Liver (tissue), 8 donors: ENCODE measurements at regions not wholly inside any gene's neighbourhood (a gene's known extent, or its start where the extent isn't known, plus 50 kb on each side); places are given as distances from the start of the nearest gene placed in this dataset.

Source experiments
- DNase-seq: peaks from one replicate; pipeline ENCODE4 v3.0.0-alpha.2; 2017; ENCODE audit warnings: low spot score
- H3K27ac ChIP-seq, 2 donors: one replicate each; pipeline ENCODE4 v1.7.0; 2013; ENCODE audit warnings: inconsistent platforms in 2 of 2, low read length in 2 of 2, control low read depth in 1 of 2, low read depth in 1 of 2, mild to moderate bottlenecking in 1 of 2
- H3K27me3 ChIP-seq, 4 donors: one replicate each; pipeline versions ENCODE4 v1.6.1 to v1.7.0; 2013; ENCODE audit warnings: low read length in 3 of 4, inconsistent platforms in 1 of 4, mild to moderate bottlenecking in 1 of 4, moderate library complexity in 1 of 4; ENCODE audit not compliant: control insufficient read depth in 4 of 4, insufficient read depth in 4 of 4
- H3K36me3 ChIP-seq, 4 donors: one replicate each; pipeline versions ENCODE4 v1.6.1 to v1.7.0; 2013; ENCODE audit warnings: low read length in 3 of 4, mild to moderate bottlenecking in 3 of 4, low read depth in 1 of 4, moderate library complexity in 1 of 4; ENCODE audit not compliant: control insufficient read depth in 4 of 4, insufficient read depth in 3 of 4
- H3K4me1 ChIP-seq, 4 donors: one replicate each; pipeline versions ENCODE4 v1.6.1 to v1.7.0; 2013; ENCODE audit warnings: low read length in 3 of 4, mild to moderate bottlenecking in 3 of 4, moderate library complexity in 1 of 4; ENCODE audit not compliant: control insufficient read depth in 4 of 4, insufficient read depth in 4 of 4
- H3K4me3 ChIP-seq, 3 donors: one replicate each; pipeline versions ENCODE4 v1.6.1 to v1.7.0; 2013; ENCODE audit warnings: low read length in 3 of 3, control low read depth in 1 of 3, low read depth in 1 of 3, mild to moderate bottlenecking in 1 of 3
- H3K9ac ChIP-seq, 2 donors: one replicate each; pipeline ENCODE4 v1.7.0; 2013; ENCODE audit warnings: low read length in 2 of 2, mild to moderate bottlenecking in 2 of 2, moderate library complexity in 2 of 2, control low read depth in 1 of 2, low read depth in 1 of 2
- H3K9me3 ChIP-seq, 4 donors: one replicate each; pipeline versions ENCODE4 v1.6.1 to v1.7.0; 2013; ENCODE audit warnings: low read length in 3 of 4; ENCODE audit not compliant: control insufficient read depth in 4 of 4
- EGR1 ChIP-seq, 2 donors: IDR thresholded peaks; 2 replicates each; pipeline ENCODE4 v1.6.1; 2016 to 2018; ENCODE audit warnings: antibody characterized with exemption in 2 of 2, low read depth in 2 of 2
- FOXA1 ChIP-seq: IDR thresholded peaks from 2 replicates; pipeline ENCODE4 v1.6.1; 2016; ENCODE audit warnings: antibody characterized with exemption
- FOXA2 ChIP-seq: IDR thresholded peaks from 2 replicates; pipeline ENCODE4 v1.6.1; 2016; ENCODE audit warnings: antibody characterized with exemption
- GABPA ChIP-seq, 2 donors: IDR thresholded peaks in 1 of 2; conservative IDR thresholded peaks in 1 of 2; 2 replicates each; pipeline ENCODE4 v1.6.1; 2016; ENCODE audit warnings: antibody characterized with exemption in 2 of 2, mild to moderate bottlenecking in 1 of 2, moderate library complexity in 1 of 2
- HNF4A ChIP-seq, 2 donors: conservative IDR thresholded peaks; 2 replicates each; pipeline ENCODE4 v1.6.1; 2016; ENCODE audit warnings: antibody characterized with exemption in 2 of 2, mild to moderate bottlenecking in 2 of 2
- HNF4G ChIP-seq: IDR thresholded peaks from 2 replicates; pipeline ENCODE4 v1.6.1; 2016; ENCODE audit warnings: antibody characterized with exemption
- JUND ChIP-seq, 2 donors: IDR thresholded peaks; 2 replicates each; pipeline ENCODE4 v1.6.1; 2016; ENCODE audit warnings: antibody characterized with exemption in 2 of 2
- NR2F2 ChIP-seq: IDR thresholded peaks from 2 replicates; pipeline ENCODE4 v1.6.1; 2016; ENCODE audit warnings: antibody characterized with exemption
- RAD21 ChIP-seq, 2 donors: IDR thresholded peaks; 2 replicates each; pipeline ENCODE4 v1.6.1; 2016; ENCODE audit warnings: antibody characterized with exemption in 2 of 2, mild to moderate bottlenecking in 2 of 2
- RXRA ChIP-seq, 2 donors: IDR thresholded peaks; 2 replicates each; pipeline ENCODE4 v1.6.1; 2017 to 2018; ENCODE audit warnings: antibody characterized with exemption in 2 of 2, mild to moderate bottlenecking in 1 of 2
- SP1 ChIP-seq: IDR thresholded peaks from 2 replicates; pipeline ENCODE4 v1.6.1; 2018; ENCODE audit warnings: antibody characterized with exemption, mild to moderate bottlenecking
- TAF1 ChIP-seq: conservative IDR thresholded peaks from 2 replicates; pipeline ENCODE4 v1.6.1; 2016; ENCODE audit warnings: antibody characterized with exemption, mild to moderate bottlenecking
- YY1 ChIP-seq: IDR thresholded peaks from 2 replicates; pipeline ENCODE4 v1.6.1; 2016; ENCODE audit warnings: antibody characterized with exemption, mild to moderate bottlenecking
- WGBS: extraction: QIAGEN DNeasy Blood & Tissue Kit; methylation state at CpG from one replicate; pipeline ENCODE4 v1.1.7; 2013; 5-methylcytosine and 5-hydroxymethylcytosine counted together
- TF ChIP-seq, protein P1 (sequence below): IDR thresholded peaks from 2 replicates; pipeline ENCODE4 v1.6.1; 2016; ENCODE audit warnings: antibody characterized with exemption
- TF ChIP-seq, protein P2 (sequence below): IDR thresholded peaks from 2 replicates; pipeline ENCODE4 v1.6.1; 2016; ENCODE audit warnings: antibody characterized with exemption, mild to moderate bottlenecking
- TF ChIP-seq, protein P3 (sequence below): fragments of 150-350 bp; IDR thresholded peaks from 2 replicates; pipeline ENCODE4 v1.5.1; 2017; ENCODE audit warnings: improper control_type of control experiment, low read depth, low read length; ENCODE audit not compliant: missing input control
- TF ChIP-seq, protein P4 (sequence below): IDR thresholded peaks from 2 replicates; pipeline ENCODE4 v1.6.1; 2016; ENCODE audit warnings: antibody characterized with exemption
- TF ChIP-seq, protein P5 (sequence below): IDR thresholded peaks from 2 replicates; pipeline ENCODE4 v1.6.1; 2016; ENCODE audit warnings: antibody characterized with exemption
- donor health status: healthy.
- donor health status: healthy.
- donor health status: healthy.
- donor health status: healthy.
- donor health status: healthy.

DNA sequence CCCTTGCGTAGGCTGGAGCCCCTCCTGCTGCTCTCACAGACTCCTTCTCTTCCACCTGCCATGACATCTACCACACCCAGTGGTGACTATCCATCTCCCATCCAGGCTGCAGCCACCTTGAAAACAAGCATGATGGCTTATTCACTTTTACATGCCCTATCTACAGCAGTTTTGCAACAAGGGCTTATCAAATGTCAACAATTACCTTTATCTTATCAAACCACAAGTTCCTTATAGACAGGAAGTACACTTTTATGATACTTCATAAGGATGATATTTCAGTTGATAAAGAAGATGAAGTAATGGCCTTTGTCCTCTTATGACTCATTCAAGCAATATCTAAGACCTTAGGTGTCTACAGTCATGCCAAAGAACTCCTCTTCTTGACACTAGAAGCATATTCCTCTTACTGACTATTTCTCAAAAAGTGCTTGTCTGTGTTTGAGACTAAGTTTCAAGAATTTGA is 125.3 kb upstream of the SPRED1 start:
- Histone ChIP-seq H3K27ac (no peak overlapping the region), H3K27me3 (peaks cover 0 to 3% (median 0%) of the 10 kb centered on the region in 4 donors), H3K4me1 (no peaks in the 10 kb centered on the region), H3K4me3 (no peak overlapping the region), H3K9me3 (peaks cover 0 to 3% (median 0%) of the 10 kb centered on the region in 4 donors), H3K9ac (no peak overlapping the region), H3K36me3 (no peaks in the 10 kb centered on the region)
- 58% methylated on average over 1 of the region's 1 CpG for WGBS
- DNase-seq, result no peak
- no peak for TF ChIP-seq JUND (IDR thresholded peaks at IDR 0.05)
- TF ChIP-seq, protein P1, sequence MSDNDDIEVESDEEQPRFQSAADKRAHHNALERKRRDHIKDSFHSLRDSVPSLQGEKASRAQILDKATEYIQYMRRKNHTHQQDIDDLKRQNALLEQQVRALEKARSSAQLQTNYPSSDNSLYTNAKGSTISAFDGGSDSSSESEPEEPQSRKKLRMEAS, result no peak
- no peak for TF ChIP-seq SP1
- TF ChIP-seq GABPA (IDR thresholded peaks at IDR 0.05 in 1 of 2, conservative IDR thresholded peaks at IDR 0.05 in 1 of 2), result no peak
- no peak for TF ChIP-seq RAD21 (IDR thresholded peaks at IDR 0.05)
- TF ChIP-seq HNF4G, result no peak
- TF ChIP-seq TAF1, result no peak
- TF ChIP-seq, protein P2, sequence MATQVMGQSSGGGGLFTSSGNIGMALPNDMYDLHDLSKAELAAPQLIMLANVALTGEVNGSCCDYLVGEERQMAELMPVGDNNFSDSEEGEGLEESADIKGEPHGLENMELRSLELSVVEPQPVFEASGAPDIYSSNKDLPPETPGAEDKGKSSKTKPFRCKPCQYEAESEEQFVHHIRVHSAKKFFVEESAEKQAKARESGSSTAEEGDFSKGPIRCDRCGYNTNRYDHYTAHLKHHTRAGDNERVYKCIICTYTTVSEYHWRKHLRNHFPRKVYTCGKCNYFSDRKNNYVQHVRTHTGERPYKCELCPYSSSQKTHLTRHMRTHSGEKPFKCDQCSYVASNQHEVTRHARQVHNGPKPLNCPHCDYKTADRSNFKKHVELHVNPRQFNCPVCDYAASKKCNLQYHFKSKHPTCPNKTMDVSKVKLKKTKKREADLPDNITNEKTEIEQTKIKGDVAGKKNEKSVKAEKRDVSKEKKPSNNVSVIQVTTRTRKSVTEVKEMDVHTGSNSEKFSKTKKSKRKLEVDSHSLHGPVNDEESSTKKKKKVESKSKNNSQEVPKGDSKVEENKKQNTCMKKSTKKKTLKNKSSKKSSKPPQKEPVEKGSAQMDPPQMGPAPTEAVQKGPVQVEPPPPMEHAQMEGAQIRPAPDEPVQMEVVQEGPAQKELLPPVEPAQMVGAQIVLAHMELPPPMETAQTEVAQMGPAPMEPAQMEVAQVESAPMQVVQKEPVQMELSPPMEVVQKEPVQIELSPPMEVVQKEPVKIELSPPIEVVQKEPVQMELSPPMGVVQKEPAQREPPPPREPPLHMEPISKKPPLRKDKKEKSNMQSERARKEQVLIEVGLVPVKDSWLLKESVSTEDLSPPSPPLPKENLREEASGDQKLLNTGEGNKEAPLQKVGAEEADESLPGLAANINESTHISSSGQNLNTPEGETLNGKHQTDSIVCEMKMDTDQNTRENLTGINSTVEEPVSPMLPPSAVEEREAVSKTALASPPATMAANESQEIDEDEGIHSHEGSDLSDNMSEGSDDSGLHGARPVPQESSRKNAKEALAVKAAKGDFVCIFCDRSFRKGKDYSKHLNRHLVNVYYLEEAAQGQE, result no peak
- TF ChIP-seq, protein P3, sequence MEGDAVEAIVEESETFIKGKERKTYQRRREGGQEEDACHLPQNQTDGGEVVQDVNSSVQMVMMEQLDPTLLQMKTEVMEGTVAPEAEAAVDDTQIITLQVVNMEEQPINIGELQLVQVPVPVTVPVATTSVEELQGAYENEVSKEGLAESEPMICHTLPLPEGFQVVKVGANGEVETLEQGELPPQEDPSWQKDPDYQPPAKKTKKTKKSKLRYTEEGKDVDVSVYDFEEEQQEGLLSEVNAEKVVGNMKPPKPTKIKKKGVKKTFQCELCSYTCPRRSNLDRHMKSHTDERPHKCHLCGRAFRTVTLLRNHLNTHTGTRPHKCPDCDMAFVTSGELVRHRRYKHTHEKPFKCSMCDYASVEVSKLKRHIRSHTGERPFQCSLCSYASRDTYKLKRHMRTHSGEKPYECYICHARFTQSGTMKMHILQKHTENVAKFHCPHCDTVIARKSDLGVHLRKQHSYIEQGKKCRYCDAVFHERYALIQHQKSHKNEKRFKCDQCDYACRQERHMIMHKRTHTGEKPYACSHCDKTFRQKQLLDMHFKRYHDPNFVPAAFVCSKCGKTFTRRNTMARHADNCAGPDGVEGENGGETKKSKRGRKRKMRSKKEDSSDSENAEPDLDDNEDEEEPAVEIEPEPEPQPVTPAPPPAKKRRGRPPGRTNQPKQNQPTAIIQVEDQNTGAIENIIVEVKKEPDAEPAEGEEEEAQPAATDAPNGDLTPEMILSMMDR, result no peak
- TF ChIP-seq FOXA1, result no peak
- TF ChIP-seq, protein P4, sequence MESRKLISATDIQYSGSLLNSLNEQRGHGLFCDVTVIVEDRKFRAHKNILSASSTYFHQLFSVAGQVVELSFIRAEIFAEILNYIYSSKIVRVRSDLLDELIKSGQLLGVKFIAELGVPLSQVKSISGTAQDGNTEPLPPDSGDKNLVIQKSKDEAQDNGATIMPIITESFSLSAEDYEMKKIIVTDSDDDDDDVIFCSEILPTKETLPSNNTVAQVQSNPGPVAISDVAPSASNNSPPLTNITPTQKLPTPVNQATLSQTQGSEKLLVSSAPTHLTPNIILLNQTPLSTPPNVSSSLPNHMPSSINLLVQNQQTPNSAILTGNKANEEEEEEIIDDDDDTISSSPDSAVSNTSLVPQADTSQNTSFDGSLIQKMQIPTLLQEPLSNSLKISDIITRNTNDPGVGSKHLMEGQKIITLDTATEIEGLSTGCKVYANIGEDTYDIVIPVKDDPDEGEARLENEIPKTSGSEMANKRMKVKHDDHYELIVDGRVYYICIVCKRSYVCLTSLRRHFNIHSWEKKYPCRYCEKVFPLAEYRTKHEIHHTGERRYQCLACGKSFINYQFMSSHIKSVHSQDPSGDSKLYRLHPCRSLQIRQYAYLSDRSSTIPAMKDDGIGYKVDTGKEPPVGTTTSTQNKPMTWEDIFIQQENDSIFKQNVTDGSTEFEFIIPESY, result no peak
- TF ChIP-seq, protein P5, sequence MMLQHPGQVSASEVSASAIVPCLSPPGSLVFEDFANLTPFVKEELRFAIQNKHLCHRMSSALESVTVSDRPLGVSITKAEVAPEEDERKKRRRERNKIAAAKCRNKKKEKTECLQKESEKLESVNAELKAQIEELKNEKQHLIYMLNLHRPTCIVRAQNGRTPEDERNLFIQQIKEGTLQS, result no peak
- TF ChIP-seq RXRA (IDR thresholded peaks at IDR 0.05), result no peak
- TF ChIP-seq EGR1 (IDR thresholded peaks at IDR 0.05; ENCODE audit: low read depth in 2 of 2), result no peak
- no peak for TF ChIP-seq FOXA2
- TF ChIP-seq NR2F2, result no peak
- TF ChIP-seq YY1, result no peak
- TF ChIP-seq HNF4A (conservative IDR thresholded peaks at IDR 0.05), result no peak
